NCI-H2107 treated with DMSO at 0.1 percent for 48 hours (cell line): ENCODE measurements at regions not wholly inside any gene's neighbourhood (a gene's known extent, or its start where the extent isn't known, plus 50 kb on each side); places are given as distances from the start of the nearest gene placed in this dataset.
"Not testable (repeated sequence)": the region's sequence is repeated elsewhere in the genome, so short reads cannot be mapped to it uniquely, and the experiment has no call there.

Experiments used
- DNase-seq: peaks from one replicate; lab custom pipeline; 2025; ENCODE audit not compliant: unreplicated experiment; lab: John Stamatoyannopoulos, UW

DNA sequence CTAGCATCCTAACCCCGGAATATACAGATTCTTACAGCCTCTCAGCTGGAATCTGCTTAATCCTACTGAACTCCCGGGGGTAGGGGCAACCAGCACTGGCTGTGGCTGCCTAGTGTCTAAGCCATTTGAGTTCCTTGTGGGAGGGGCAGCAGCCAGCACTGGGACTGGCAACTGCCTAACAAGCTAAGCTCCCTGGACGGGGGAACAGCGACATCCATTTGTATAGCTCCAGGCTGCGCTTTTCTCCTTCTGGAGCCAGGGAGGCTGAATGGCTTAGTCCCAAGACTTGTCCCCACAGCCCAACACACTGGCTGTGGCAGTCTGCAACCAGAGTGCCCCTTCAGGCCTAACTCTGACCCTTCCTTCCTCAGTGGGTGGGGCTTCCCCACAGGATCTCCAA is 787.2 kb downstream of the METTL4 start:
- DNase-seq, result no peak

GRCh38 chr18:1785980-1786379 is 785.3 kb downstream of the METTL4 start:
- not testable (repeated sequence) for DNase-seq

- no peak for DNase-seq
Measured at GRCh38 chr18:1796636-1797035, 774.7 kb downstream of the METTL4 start.

DNA sequence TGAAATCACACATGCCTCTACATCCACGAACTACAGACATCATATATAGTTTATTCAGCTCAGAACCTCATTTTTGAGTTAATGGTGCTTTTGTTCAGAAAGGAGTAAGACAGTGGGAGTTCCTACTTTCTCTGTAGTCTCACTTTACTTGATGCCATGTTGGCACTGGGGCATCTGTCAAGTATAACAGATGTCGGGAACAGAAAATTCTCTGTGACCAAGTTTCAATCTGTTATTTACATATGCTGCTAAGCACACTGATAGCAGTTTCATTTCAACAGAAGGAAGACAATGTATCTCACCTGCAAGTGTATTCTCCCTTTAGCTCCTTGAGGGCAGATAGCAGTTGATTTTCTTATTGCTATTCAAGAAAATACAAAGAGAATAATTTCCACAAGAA is 774.1 kb downstream of the METTL4 start:
- DNase-seq, result no peak

DNA sequence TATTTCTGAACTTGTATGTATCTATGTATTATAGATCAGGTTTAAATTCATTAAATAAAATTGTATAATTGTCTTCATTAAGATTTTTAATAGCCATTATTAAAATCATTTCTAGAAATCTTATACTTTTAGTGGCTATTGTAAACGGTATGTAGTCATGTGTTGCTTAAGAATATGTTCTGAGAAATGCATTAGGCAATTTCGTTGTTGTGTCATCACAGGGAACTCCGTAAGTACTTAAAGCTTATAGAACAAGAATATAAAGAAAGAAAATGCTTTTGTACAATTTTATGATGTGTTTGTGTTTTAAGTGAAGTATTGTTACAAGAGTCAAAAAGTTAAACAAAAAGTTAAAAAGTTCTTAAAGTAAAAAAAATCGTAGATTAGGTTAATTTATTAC is 765.8 kb downstream of the METTL4 start:
- no peak for DNase-seq

GRCh38 chr18:1806884-1807615 is 764.3 kb downstream of the METTL4 start:
- no peak for DNase-seq

DNA sequence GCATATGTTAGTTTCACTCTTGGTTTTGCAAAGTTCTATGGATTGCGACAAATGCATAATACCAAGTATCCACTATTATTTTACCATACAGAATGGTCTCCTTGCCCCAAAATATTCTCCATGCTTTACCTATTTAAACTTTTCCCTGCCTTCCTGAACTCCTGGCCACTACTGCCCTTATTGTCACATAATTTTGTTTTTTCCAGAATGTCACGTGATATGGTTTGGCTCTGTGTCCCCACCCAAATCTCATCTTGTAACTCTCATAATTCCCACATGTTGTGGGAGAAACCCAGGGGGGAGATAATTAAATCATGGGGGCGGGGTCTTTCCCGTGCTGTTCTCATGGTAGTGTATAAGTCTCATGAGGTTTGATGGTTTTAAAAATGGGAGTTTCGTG is 760.0 kb downstream of the METTL4 start:
- DNase-seq, result no peak

- DNase-seq, result no peak
Measured at GRCh38 chr18:1825296-1825695, 746.0 kb downstream of the METTL4 start.

DNA sequence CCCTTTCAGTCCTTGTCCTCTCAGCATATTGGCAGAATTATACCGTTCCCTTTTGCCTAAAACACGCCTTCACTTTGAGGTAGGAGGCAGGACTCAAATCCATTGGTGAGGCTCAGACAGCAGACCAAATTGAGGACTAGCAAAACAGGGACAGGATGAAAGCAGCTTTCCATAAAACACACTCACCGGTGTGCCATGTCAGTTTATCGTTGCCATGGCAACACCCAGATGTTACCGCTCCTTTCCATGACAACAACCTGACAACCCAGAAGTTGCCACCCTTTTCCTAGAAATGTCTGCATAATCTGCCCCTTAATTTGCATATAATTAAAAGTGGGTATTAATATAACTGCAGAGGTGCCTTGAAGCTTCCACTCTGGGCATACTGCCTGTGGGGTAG is 730.4 kb downstream of the METTL4 start:
- no peak for DNase-seq

GRCh38 chr18:1846640-1847039 is 724.7 kb downstream of the METTL4 start:
- DNase-seq, result no peak

- no peak for DNase-seq
Measured at GRCh38 chr18:1848716-1849115, 722.6 kb downstream of the METTL4 start.

GRCh38 chr18:1849386-1849785 is 721.9 kb downstream of the METTL4 start:
- no peak for DNase-seq

DNA sequence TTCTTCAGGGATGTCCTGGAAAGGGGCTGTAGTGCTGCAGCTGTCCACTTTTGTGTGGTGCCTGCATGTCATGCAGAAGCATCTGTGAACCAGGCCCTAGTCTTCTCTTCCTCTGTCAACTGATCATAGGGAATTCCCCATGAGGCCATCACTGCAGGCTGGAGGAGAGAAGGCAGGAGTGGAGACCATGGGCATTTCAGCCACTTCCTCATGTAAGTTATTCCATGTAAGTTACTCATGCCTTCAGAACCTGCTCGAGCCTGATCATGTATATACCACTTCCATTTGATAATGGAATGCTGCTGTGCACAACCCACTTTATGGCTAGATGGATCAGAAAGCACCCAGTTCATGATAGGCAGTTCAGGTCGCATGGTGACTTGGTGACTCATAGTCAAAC is 714.0 kb downstream of the METTL4 start:
- not testable (repeated sequence) for DNase-seq

- DNase-seq, result no peak
Measured at GRCh38 chr18:1861473-1861872, 709.8 kb downstream of the METTL4 start.

DNA sequence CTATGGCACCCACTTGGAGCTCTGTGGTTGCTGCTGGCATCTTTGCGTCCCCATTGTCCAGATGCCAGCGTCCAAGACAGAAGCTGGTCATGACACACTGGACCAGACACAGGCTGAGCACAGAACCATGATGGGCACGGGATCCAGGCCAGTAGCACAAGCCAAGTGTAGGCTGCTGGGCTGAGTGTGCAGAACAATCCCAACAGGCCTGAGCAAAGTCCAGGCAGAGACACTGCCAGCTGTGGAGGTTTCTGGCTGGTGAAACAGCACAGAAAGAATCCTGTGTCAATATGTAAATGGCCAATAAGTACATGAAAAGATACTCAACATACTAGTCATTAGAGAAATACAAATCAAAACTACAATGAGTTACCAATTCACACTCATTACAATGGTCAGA is 705.4 kb downstream of the METTL4 start:
- DNase-seq, result no peak

DNA sequence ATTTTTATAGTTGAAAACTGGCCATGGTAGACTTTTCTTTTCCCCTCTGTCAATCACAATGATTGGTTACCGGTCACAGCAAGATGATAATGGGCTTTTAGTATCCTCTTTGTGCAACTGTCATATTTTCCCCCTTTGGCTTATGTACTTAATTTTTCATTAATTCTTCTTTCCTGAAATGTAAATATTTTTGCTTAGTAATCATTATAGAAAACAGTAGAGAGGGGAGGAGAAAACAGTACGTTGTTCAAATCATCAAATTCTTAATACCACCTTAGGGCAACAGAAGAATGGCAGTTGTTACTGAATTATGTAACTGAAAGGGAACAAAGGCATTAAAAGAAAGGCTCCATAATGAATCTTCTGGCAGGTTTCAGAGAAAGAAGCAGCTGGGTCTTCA is 699.0 kb downstream of the METTL4 start:
- DNase-seq, result no peak

- DNase-seq, result no peak
Measured at GRCh38 chr18:1875219-1875618, 696.1 kb downstream of the METTL4 start.

DNA sequence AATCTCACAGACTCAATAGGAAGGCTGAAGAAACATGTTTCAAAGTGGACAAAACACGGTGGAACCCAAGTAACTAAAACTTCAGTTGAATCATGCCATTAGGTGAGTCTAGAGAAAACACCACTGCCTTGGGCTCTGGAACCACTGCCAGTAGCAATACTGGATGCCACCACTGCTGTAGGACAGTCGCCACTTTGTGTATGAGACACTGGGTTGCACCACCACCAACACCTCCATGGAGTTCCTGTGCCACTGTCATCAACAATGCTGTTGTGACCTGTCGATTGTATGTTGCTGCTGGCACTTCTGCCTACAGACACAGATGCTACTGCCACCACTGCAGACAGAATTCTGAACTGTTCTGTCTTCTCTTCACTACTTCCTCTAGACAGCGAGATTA is 686.7 kb downstream of the METTL4 start:
- no peak for DNase-seq

- no peak for DNase-seq
Measured at GRCh38 chr18:1891641-1892040, 679.7 kb downstream of the METTL4 start.

DNA sequence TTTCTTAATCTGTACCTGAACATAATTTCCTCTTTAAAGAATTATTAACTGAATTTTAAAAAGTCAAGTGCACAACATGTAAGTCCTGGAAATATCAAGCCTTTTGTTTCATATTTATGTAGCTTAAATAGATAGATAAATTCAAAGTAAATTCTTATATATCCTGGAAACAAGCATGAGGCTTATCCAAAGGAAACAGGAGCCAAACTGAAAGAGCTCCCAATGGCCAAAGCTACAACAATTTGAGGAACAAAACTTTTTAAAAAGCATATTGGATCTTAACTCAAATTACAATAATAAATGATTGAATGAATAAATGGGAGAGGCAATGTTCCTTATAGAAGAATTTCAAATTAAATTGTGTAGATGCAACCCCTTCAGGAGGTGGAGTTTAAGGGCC is 679.1 kb downstream of the METTL4 start:
- no peak for DNase-seq

GRCh38 chr18:1895456-1896185 is 675.7 kb downstream of the METTL4 start:
- DNase-seq, result no peak

GRCh38 chr18:1906421-1906820 is 664.9 kb downstream of the METTL4 start:
- no peak for DNase-seq
